Panc1 (cell line): ENCODE measurements at regions not wholly inside any gene's neighbourhood (a gene's known extent, or its start where the extent isn't known, plus 50 kb on each side); places are given as distances from the start of the nearest gene placed in this dataset.

ENCODE experiments used
- POLR2AphosphoS5 ChIP-seq: IDR thresholded peaks from 2 replicates; pipeline ENCODE4 v1.6.1; 2012; ENCODE audit warnings: mild to moderate bottlenecking, low read depth, low read length, moderate library complexity
- REST ChIP-seq, 2 experiments: IDR thresholded peaks; 2 replicates each; pipeline ENCODE4 v1.6.1; 2011 to 2012; ENCODE audit warnings: low read depth in 2 of 2, control low read depth in 1 of 2, low read length in 1 of 2, mild to moderate bottlenecking in 1 of 2, moderate library complexity in 1 of 2; ENCODE audit not compliant: insufficient read depth in 1 of 2
- SIN3A ChIP-seq: IDR thresholded peaks from 2 replicates; pipeline ENCODE4 v1.6.1; 2012; ENCODE audit warnings: low read depth, mild to moderate bottlenecking, low read length, moderate library complexity, borderline replicate concordance; ENCODE audit not compliant: insufficient read depth
- TCF7L2 ChIP-seq: IDR thresholded peaks from 2 replicates; pipeline ENCODE4 v1.6.1; 2011; ENCODE audit warnings: mild to moderate bottlenecking, low read depth, low read length, inconsistent platforms
- TF ChIP-seq, protein P1 (sequence below): fragments of 450-650 bp; IDR thresholded peaks from 2 replicates; pipeline ENCODE4 v1.5.1; 2017; ENCODE audit warnings: mild to moderate bottlenecking

GRCh38 chr13:90171649-90172048 is 1175.8 kb upstream of the MIR17HG start:
- TF ChIP-seq, protein P1, sequence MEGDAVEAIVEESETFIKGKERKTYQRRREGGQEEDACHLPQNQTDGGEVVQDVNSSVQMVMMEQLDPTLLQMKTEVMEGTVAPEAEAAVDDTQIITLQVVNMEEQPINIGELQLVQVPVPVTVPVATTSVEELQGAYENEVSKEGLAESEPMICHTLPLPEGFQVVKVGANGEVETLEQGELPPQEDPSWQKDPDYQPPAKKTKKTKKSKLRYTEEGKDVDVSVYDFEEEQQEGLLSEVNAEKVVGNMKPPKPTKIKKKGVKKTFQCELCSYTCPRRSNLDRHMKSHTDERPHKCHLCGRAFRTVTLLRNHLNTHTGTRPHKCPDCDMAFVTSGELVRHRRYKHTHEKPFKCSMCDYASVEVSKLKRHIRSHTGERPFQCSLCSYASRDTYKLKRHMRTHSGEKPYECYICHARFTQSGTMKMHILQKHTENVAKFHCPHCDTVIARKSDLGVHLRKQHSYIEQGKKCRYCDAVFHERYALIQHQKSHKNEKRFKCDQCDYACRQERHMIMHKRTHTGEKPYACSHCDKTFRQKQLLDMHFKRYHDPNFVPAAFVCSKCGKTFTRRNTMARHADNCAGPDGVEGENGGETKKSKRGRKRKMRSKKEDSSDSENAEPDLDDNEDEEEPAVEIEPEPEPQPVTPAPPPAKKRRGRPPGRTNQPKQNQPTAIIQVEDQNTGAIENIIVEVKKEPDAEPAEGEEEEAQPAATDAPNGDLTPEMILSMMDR: no peak
- TF ChIP-seq REST (IDR thresholded peaks at IDR 0.05; ENCODE audit: insufficient read depth in 1 of 2, low read depth in 2 of 2, low read length in 1 of 2) (no peak), SIN3A (no peak), POLR2AphosphoS5 (no peak), TCF7L2 (no peak)
